ENCODE measurements at regions not wholly inside any gene's neighbourhood (a gene's known extent, or its start where the extent isn't known, plus 50 kb on each side); places are given as distances from the start of the nearest gene placed in this dataset.
"Not testable (repeated sequence)": the region's sequence is repeated elsewhere in the genome, so short reads cannot be mapped to it uniquely, and the experiment has no call there.

GRCh38 chr6:15153191-15153590, 92.7 kb upstream of the JARID2 start:
- FAIRE-seq (no peak), DNase-seq (ENCODE audit: low read depth) (no peak)
- Histone ChIP-seq H3K36me3 (ENCODE audit: control insufficient read depth, insufficient read depth, low read length) (no peaks in the 10 kb centered on the region), H3K27me3 (ENCODE audit: control insufficient read depth, insufficient read depth, low read length) (no peaks in the 10 kb centered on the region), H3K4me3 (ENCODE audit: low read depth, low read length) (no peak overlapping the region)
- no peak for TF ChIP-seq CTCF (IDR thresholded peaks at IDR 0.05; ENCODE audit: insufficient read depth, low read length, severe bottlenecking)

GRCh38 chr6:15157479-15157878, 88.4 kb upstream of the JARID2 start:
- TF ChIP-seq CTCF (IDR thresholded peaks at IDR 0.05; ENCODE audit: insufficient read depth, low read length, severe bottlenecking) = no peak
- Histone ChIP-seq H3K27me3 (ENCODE audit: control insufficient read depth, insufficient read depth, low read length) (no peaks in the 10 kb centered on the region), H3K4me3 (ENCODE audit: low read depth, low read length) (no peak overlapping the region), H3K36me3 (ENCODE audit: control insufficient read depth, insufficient read depth, low read length) (no peaks in the 10 kb centered on the region)
- FAIRE-seq (no peak), DNase-seq (ENCODE audit: low read depth) (no peak)

- no peaks in the 10 kb centered on the region for H3K36me3 ChIP-seq (ENCODE audit: control insufficient read depth, insufficient read depth, low read length)
- H3K27me3 ChIP-seq (ENCODE audit: control insufficient read depth, insufficient read depth, low read length) = no peaks in the 10 kb centered on the region
- no peak overlapping the region for H3K4me3 ChIP-seq (ENCODE audit: low read depth, low read length)
- no peak for TF ChIP-seq CTCF (IDR thresholded peaks at IDR 0.05; ENCODE audit: insufficient read depth, low read length, severe bottlenecking)
- no peak for FAIRE-seq
- no peak for DNase-seq (ENCODE audit: low read depth)
These were observed 86.8 kb upstream of the JARID2 start for GRCh38 chr6:15158821-15159619.

GRCh38 chr6:15160812-15161211, 85.1 kb upstream of the JARID2 start:
- Histone ChIP-seq H3K27me3 (ENCODE audit: control insufficient read depth, insufficient read depth, low read length) (no peaks in the 10 kb centered on the region), H3K4me3 (ENCODE audit: low read depth, low read length) (no peak overlapping the region), H3K36me3 (ENCODE audit: control insufficient read depth, insufficient read depth, low read length) (no peaks in the 10 kb centered on the region)
- no peak for TF ChIP-seq CTCF (IDR thresholded peaks at IDR 0.05; ENCODE audit: insufficient read depth, low read length, severe bottlenecking)
- FAIRE-seq (no peak), DNase-seq (ENCODE audit: low read depth) (no peak)

GRCh38 chr6:15164855-15165254, 81.0 kb upstream of the JARID2 start:
- DNase-seq (ENCODE audit: low read depth); H3K4me3 ChIP-seq (ENCODE audit: low read depth, low read length); FAIRE-seq; H3K27me3 ChIP-seq (ENCODE audit: control insufficient read depth, insufficient read depth, low read length); H3K36me3 ChIP-seq (ENCODE audit: control insufficient read depth, insufficient read depth, low read length): not testable (repeated sequence)

- no peaks in the 10 kb centered on the region for H3K27me3 ChIP-seq (ENCODE audit: control insufficient read depth, insufficient read depth, low read length)
- DNase-seq (ENCODE audit: low read depth) = no peak
- no peak for TF ChIP-seq CTCF (IDR thresholded peaks at IDR 0.05; ENCODE audit: insufficient read depth, low read length, severe bottlenecking)
- H3K4me3 ChIP-seq (ENCODE audit: low read depth, low read length) = no peak overlapping the region
- no peaks in the 10 kb centered on the region for H3K36me3 ChIP-seq (ENCODE audit: control insufficient read depth, insufficient read depth, low read length)
- FAIRE-seq = no peak
These were observed 79.7 kb upstream of the JARID2 start for GRCh38 chr6:15166121-15166520.
